Mucosa of descending colon (tissue), 3 donors: ENCODE measurements at regions not wholly inside any gene's neighbourhood (a gene's known extent, or its start where the extent isn't known, plus 50 kb on each side); places are given as distances from the start of the nearest gene placed in this dataset.

Experiments used
- ATAC-seq: fragments of 200-7000 bp; cut with Tn5 transposase; one replicate; pipeline ENCODE4 v1.9.1; 2020; ENCODE audit warnings: mild to moderate bottlenecking, moderate library complexity
- DNase-seq, 3 donors: peaks; one replicate each; pipeline ENCODE4 v3.0.0-alpha.2; 2020
- H3K36me3 ChIP-seq: fragments of 200-600 bp; one replicate; pipeline ENCODE4 v1.8.0; 2021; ENCODE audit warnings: low read depth, mild to moderate bottlenecking
- H3K4me1 ChIP-seq: fragments of 200-600 bp; one replicate; pipeline ENCODE4 v1.8.0; 2021; ENCODE audit warnings: low read depth, mild to moderate bottlenecking
- H3K4me3 ChIP-seq: fragments of 200-600 bp; one replicate; pipeline ENCODE4 v1.8.0; 2021; ENCODE audit warnings: mild to moderate bottlenecking
- H3K9me3 ChIP-seq: fragments of 200-600 bp; one replicate; pipeline ENCODE4 v1.8.0; 2021; ENCODE audit warnings: mild to moderate bottlenecking
- intact Hi-C, 2 donors: fragments of 100-400 bp; cut with DNase I in 1 of 2; cut with micrococcal nuclease in 1 of 2; formaldehyde crosslinking; loops; one replicate each; pipeline versions ENCODE4 v1.11.0 to v1.11.1; 2022; cut with DNase I, micrococcal nuclease
- TF ChIP-seq, protein P1 (sequence below): fragments of 200-600 bp; IDR thresholded peaks from one replicate; pipeline ENCODE4 v1.8.0; 2022; ENCODE audit warnings: antibody characterized with exemption, mild to moderate bottlenecking
- donor health status: DM: no; HTN: no; CAD: no; lungs with moderate emphysema.
- donor health status: DM: no; HTN: no; CAD: no.
- donor health status: DM: no; HTN: yes; CAD: no.

DNA sequence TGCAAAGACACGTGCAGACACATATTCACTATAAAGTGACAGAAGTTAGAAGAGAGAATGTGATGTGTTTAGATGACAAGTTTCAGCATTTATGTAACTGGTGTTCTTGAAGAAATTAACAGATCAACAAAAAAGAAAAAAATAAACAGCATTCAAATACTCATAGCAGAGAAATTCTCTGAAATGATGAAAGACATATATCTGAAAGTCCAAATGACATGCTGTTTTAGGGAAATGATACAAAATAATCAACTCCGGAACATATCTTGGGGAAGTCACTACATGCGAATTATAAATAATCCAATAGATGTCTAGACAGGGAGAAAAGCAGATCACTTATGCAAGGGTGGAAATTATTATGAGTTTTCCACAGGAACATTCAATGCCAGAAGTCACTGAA, 146.0 kb downstream of the SPANXN4 start:
- intact Hi-C loops: no loop called here
- Histone ChIP-seq H3K4me1 (no peaks in the 10 kb centered on the region), H3K36me3 (no peaks in the 10 kb centered on the region), H3K9me3 (no peaks in the 10 kb centered on the region), H3K4me3 (no peak overlapping the region)
- TF ChIP-seq, protein P1, sequence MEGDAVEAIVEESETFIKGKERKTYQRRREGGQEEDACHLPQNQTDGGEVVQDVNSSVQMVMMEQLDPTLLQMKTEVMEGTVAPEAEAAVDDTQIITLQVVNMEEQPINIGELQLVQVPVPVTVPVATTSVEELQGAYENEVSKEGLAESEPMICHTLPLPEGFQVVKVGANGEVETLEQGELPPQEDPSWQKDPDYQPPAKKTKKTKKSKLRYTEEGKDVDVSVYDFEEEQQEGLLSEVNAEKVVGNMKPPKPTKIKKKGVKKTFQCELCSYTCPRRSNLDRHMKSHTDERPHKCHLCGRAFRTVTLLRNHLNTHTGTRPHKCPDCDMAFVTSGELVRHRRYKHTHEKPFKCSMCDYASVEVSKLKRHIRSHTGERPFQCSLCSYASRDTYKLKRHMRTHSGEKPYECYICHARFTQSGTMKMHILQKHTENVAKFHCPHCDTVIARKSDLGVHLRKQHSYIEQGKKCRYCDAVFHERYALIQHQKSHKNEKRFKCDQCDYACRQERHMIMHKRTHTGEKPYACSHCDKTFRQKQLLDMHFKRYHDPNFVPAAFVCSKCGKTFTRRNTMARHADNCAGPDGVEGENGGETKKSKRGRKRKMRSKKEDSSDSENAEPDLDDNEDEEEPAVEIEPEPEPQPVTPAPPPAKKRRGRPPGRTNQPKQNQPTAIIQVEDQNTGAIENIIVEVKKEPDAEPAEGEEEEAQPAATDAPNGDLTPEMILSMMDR: no peak
- ATAC-seq (no peak), DNase-seq (no peak)

DNA sequence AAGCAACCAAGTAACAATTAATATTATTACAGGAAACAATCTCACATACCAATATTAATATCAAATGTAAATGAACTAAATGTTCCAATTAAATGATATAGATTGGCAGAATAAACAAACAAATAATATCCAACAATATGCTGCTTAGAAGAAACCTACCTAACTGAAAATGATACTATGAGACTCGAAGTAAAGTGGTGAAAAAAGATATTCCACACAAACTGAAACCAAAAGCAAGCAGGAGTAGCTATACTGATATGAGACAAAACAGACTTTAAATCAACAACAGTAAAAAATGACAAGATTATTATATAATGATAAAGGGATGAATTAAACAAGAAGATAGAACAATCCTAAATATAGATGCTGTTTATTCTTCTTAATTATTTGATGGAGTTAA, 140.1 kb downstream of the SPANXN4 start:
- no peak overlapping the region for H3K4me3 ChIP-seq
- TF ChIP-seq, protein P1: no peak
- no peaks in the 10 kb centered on the region for H3K4me1 ChIP-seq
- no peak for DNase-seq
- intact Hi-C loops: no loop called here
- H3K9me3 ChIP-seq: no peaks in the 10 kb centered on the region
- H3K36me3 ChIP-seq: no peaks in the 10 kb centered on the region
- no peak for ATAC-seq

DNA sequence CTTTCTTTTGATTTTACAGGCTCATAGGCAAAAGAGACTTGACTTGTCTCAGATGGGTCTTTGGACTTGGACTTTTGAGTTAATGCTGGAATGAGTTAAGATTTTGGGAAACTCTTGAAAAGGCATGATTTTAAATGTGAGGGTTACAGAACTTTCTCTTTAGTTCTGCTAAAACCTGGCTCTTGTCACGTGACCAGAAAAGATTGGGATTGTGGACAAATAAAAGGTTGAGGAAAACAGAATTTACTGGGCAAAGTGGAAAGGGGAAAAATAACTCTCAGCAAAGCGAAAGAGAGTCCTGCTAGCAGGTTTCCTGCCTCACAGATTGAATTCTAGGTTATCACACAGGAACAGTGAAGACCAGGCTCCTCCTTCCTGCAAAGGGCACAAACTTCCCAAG, 114.0 kb downstream of the SPANXN4 start:
- no peaks in the 10 kb centered on the region for H3K4me1 ChIP-seq
- no peaks in the 10 kb centered on the region for H3K36me3 ChIP-seq
- ATAC-seq (no peak), DNase-seq (no peak)
- H3K9me3 ChIP-seq: no peaks in the 10 kb centered on the region
- intact Hi-C loops: no loop called here
- TF ChIP-seq, protein P1: no peak
- no peak overlapping the region for H3K4me3 ChIP-seq

DNA sequence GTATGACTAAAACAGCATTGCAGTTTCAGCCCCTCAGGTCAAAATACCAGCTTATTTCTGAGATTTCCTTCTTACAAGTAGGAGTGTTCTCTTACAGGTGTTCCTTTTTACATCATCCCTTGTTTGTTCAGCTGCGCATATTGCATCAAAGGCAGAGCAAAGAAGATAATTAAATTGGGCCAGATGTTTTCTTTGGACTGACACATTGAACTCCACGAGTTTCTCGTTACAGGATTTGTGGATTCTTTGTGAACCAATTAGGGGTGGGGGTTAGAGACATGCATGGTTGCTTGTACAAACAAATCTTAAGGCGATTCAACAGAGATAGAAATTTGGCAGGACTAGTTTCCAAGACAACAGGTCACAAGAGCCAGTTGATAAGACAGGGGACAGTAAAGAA, 95.7 kb downstream of the SPANXN4 start:
- no peak for ATAC-seq
- no peak for DNase-seq
- TF ChIP-seq, protein P1: no peak

DNA sequence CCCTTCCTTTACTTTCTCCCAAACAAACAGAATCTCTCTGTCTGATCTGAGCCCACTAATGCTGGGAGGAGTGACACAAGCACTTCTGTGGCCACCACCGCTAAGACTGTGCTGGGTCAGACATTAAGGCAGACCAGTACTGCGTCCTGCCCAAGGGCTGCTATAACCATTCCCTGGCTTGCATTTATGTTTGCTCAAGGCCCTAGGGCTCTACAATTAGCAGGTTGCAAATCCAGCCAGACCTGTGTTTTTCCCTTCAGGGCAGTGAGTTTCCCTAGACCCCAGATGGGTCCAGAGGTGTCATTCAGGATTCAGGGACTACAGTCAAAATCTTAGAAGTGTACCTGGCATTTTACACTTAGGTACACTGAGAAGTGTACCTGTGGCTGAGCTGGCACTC, 89.7 kb downstream of the SPANXN4 start:
- no peaks in the 10 kb centered on the region for H3K36me3 ChIP-seq
- DNase-seq: no peak
- H3K4me1 ChIP-seq: no peaks in the 10 kb centered on the region
- ATAC-seq: no peak
- H3K4me3 ChIP-seq: no peak overlapping the region
- TF ChIP-seq, protein P1: no peak
- H3K9me3 ChIP-seq: no peaks in the 10 kb centered on the region
- intact Hi-C loops: no loop called here

More for the DNA sequence above, 95.7 kb downstream of the SPANXN4 start:
- Histone ChIP-seq H3K4me1 (no peaks in the 10 kb centered on the region), H3K4me3 (no peak overlapping the region), H3K36me3 (no peaks in the 10 kb centered on the region), H3K9me3 (no peaks in the 10 kb centered on the region)
- intact Hi-C loops: no loop called here

DNA sequence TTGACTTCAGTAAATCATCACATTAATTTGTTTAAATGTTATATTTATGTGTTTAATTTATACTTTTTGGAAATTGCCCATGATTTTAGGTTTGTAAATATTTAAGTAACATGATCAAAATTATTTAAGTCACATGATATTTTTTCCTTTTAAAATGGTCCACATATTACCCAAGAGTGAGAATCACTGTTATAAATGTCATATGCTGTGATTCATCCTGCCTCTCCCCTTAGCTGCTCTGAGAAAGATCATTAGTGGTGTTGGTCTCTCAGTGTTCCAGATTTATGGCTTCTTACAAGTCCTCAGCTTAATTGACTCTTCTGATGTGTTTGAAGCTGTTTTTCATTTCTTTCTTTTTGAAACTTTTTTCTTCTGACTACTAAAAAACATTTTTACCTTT, 70.1 kb downstream of the SPANXN4 start:
- H3K9me3 ChIP-seq: no peaks in the 10 kb centered on the region
- H3K4me3 ChIP-seq: no peak overlapping the region
- TF ChIP-seq, protein P1: no peak
- intact Hi-C loops: no loop called here
- H3K4me1 ChIP-seq: no peaks in the 10 kb centered on the region
- DNase-seq: no peak
- H3K36me3 ChIP-seq: no peaks in the 10 kb centered on the region
- ATAC-seq: no peak
